HG03457 (cell line): ENCODE measurements at regions not wholly inside any gene's neighbourhood (a gene's known extent, or its start where the extent isn't known, plus 50 kb on each side); places are given as distances from the start of the nearest gene placed in this dataset.

ENCODE experiments used
- ATAC-seq: cut with Tn5 transposase; IDR thresholded peaks from one replicate; pipeline ENCODE4 v1.9.1; 2021; ENCODE audit warnings: moderate number of reproducible peaks; ENCODE audit not compliant: unreplicated experiment

DNA sequence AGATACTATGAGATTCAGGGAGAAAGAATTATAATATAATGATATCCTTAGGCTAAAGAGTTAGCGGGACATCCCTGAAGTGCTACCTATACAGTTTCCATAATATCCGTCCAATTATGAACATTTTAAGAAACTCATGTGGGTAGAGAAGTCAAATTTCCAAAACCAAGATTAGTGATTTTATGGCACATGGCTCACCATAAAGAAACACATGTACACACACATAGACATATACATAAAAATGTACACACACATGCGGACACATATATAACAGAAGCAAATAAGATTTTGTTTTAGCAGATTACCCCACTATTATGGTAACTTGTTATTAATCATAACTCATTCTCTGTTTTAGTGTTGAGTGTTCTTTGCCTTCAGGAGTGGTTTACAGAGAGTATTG lies 566.7 kb upstream of the NEGR1 start:
- ATAC-seq: no peak

- ATAC-seq: no peak
These were observed 565.3 kb upstream of the NEGR1 start for GRCh38 chr1:72847651-72848050.

- ATAC-seq: no peak
These were observed 564.3 kb upstream of the NEGR1 start for GRCh38 chr1:72846476-72847278.

GRCh38 chr1:72845981-72846380 lies 563.6 kb upstream of the NEGR1 start:
- no peak for ATAC-seq

GRCh38 chr1:72845381-72845780 lies 563.0 kb upstream of the NEGR1 start:
- no peak for ATAC-seq

- no peak for ATAC-seq
These were observed 555.4 kb upstream of the NEGR1 start for GRCh38 chr1:72837781-72838180.

- ATAC-seq: no peak
These were observed 548.5 kb upstream of the NEGR1 start for GRCh38 chr1:72830606-72831390.

DNA sequence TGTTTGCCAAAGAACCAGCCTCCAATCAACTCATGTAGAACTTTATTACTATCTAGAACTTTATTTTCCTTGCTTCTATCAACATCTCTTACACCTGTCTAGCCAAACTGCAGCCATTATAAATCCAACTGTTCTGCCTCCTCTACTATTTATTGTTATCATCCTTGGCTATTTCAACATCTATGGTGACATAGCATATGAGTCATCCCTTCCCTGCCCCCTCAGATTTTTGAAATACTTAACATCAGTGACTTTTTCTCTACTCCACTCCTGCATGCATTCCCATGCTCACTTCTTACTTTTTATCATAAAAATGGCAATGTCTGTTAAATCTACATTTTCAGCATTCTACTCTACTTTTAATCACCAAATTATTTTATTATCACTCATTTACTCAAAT lies 544.9 kb upstream of the NEGR1 start:
- ATAC-seq: no peak

- no peak for ATAC-seq
These were observed 522.2 kb upstream of the NEGR1 start for GRCh38 chr1:72804541-72804940.

- ATAC-seq: no peak
These were observed 498.7 kb upstream of the NEGR1 start for GRCh38 chr1:72781038-72781437.

- no peak for ATAC-seq
These were observed 497.9 kb upstream of the NEGR1 start for GRCh38 chr1:72780212-72780611.

- ATAC-seq: no peak
These were observed 495.6 kb upstream of the NEGR1 start for GRCh38 chr1:72777918-72778317.

DNA sequence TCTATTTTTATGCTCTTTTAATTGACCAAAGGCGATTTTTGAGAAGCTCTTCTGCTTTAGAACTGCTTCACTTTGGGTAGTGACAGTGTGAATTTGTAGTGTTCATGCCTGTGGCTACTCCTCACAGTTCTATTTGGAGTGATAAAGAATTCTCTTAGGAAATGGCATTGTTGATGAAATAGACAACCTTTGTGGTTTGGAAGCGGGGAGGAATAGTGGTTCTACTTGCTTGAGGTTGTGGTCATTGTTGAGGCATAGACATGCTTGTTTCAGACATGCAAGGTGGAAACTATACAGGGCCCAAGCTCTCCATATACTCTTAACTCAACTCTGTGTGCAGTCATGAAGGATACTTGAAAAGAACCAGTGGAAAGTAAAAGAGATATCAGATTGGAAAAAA lies 481.1 kb upstream of the NEGR1 start:
- ATAC-seq: no peak

GRCh38 chr1:72759486-72759885 lies 477.1 kb upstream of the NEGR1 start:
- ATAC-seq: no peak

DNA sequence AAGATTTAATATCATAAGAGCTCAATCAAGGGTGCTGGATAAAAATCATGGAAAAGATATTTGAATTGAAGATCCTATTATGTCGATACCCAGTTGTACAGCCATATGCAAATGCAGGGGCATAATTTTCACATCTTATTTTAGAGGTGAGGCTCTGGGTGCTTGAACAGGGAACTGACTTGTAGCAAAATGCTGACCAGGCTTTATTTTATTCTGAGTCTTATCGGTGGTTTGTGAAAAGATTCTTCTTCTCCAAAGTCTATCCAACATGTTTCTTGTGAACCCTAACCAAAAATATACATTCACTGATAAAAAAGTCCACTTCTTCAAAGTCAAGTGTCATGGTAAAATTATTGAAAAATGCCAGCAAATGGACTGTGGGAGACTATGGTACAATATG lies 475.5 kb upstream of the NEGR1 start:
- ATAC-seq: no peak

DNA sequence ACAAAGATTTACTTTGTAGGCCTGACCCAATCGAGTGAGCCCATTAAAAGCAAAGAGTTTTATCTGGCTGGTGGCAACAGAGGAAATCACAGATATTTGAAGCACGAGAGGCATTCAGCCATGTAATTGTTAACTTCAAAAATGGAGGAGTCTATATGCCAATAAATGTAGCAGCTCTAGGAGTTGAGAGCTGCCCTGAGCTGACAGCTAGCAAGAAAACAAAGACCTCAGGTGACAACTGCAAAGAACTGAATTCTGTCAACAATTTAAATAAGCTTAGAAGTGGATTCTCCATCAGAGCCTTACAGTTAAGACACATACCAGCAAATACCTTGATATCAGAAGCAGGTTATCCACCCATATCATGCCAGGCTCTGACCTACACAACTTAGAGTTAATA lies 463.1 kb upstream of the NEGR1 start:
- ATAC-seq: no peak

- no peak for ATAC-seq
These were observed 452.1 kb upstream of the NEGR1 start for GRCh38 chr1:72734415-72734814.

DNA sequence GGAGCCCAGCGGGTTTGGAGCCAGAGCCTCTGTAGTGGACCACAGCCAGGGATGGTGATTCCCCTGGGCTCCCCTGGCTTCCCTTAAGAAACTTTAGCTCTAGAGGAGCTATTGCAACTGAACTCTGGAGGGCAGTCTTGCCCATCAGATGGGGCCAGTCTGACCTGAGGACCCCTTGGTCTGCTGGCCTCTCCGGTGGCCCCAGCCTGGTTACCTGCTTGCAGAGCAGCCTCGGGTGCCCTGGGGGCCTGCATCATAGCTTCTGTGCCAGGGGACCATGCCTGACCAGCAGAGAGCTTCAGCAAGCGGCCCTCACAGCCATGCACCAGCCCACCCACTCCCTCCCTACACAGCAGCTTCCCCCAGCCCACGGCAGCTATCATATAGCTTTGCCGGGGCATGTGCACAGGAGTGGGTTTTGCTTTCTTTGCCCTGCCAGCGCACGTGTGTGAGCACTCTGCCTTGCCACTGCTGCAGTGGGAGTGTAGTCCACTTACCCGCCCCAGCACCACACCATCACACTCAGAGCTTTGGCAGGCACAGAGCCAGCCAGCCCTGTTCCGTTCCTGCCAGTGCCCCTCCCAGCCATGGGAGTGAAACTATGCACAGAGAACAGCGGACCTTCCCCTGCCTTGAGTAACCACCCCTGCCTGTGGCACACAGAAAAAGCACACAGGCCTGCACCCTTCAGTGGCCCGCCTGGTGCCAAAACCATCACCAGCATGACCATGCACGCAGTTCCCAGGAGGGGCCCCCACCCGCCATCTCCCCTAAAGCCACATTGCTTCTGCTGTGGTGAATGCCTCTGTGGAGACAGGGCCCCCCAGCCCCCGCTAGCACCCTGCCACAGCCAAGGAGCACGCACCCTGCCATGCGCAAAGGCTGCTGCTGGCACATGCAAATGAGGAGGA lies 442.9 kb upstream of the NEGR1 start:
- ATAC-seq: no peak

- ATAC-seq: no peak
These were observed 423.6 kb upstream of the NEGR1 start for GRCh38 chr1:72705921-72706320.

DNA sequence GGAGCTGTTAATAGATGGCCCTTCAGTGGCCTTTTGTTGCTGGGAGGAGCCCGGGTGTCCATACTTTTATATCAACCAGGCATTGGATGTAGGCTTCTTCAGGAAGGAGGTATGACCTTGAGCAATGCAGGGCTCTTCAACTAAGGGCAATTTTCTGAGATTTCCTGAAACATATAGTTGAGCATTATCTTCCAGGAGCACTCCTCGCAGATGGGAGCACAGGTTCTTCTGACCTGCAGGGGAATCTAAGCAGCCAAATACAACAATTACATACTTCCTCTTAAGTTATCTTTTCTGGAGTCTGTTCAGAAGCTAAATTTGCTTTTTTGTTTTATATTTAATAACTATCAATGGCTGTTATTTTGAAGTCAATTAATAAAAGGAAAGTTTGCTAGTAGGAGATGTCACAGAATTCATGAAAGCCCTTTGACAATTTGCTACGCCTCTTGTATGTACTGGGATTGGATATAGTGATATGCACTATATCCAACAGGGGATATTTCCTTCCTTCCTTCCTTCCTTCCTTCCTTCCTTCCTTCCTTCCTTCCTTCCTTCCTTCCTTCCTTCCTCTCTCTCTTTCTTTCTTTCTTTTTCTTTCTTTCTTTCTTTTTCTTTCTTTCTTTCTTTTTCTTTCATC lies 422.6 kb upstream of the NEGR1 start:
- ATAC-seq: no peak

GRCh38 chr1:72697410-72697809 lies 415.1 kb upstream of the NEGR1 start:
- no peak for ATAC-seq
